NCI-H2107 treated with DMSO at 0.1 percent for 48 hours (cell line): ENCODE measurements at regions not wholly inside any gene's neighbourhood (a gene's known extent, or its start where the extent isn't known, plus 50 kb on each side); places are given as distances from the start of the nearest gene placed in this dataset.

Source experiments
- DNase-seq: peaks from one replicate; lab custom pipeline; 2025; ENCODE audit not compliant: unreplicated experiment; lab: John Stamatoyannopoulos, UW

DNA sequence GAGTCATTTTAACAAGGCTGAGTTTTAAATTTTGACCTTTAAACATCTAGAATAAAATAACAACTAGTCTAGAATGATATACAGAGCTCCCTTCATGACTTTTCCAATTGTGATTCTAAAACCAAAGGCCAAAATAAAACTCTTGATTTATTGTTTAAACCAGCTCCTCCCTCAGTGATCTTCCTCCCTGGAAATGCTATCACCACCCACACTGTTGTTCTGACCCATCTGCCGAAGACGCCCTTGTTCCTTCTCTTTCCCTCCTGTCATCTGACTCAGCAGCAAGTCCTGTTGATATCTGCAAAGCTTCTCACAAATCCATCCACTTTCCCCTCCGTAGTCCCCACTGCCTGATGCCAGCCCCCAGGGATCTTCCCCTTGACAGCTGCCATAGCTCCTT lies 231.6 kb upstream of the DYNLRB2 start:
- DNase-seq = no peak

GRCh38 chr16:80305410-80305809 lies 235.4 kb upstream of the DYNLRB2 start:
- no peak for DNase-seq

- DNase-seq = no peak
These were observed 237.1 kb upstream of the DYNLRB2 start for GRCh38 chr16:80303691-80304090.

DNA sequence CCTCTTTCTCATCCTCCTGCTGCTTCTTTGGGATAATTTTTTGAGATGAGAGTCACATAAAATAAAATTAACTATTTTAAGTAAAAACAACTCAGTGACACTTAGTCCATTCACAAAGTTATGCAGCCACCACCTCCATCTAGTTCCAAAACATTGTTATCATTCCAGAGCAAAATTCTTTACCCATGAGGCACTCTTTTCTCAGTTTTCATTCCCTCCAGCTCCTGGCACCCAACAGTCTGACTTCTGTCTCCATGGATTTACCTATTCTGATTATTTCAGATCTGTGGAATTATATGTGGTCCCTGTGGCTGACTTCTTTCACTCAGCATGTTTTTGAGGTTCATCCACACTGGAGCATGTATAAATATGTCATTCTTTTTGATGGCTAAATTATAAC lies 239.9 kb upstream of the DYNLRB2 start:
- no peak for DNase-seq

DNA sequence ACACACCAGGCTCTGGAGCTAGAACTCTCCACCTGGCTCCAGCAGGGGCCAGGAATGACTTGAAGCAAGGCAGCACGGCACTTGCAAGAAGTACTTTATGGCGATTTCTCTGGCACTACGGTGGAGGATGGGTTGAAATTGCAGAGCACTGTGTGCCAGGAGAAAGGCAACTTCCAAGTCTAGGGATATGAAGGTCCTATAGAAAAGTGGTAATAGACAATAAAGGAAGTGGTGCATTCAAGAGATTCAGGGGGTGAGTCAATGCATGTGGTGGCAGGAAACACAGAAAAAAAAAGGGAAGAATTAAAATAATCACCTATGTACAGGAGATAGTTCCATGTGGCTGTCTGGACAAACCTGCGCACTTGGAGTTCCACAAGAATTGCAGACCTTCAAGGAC lies 240.3 kb upstream of the DYNLRB2 start:
- no peak for DNase-seq

DNA sequence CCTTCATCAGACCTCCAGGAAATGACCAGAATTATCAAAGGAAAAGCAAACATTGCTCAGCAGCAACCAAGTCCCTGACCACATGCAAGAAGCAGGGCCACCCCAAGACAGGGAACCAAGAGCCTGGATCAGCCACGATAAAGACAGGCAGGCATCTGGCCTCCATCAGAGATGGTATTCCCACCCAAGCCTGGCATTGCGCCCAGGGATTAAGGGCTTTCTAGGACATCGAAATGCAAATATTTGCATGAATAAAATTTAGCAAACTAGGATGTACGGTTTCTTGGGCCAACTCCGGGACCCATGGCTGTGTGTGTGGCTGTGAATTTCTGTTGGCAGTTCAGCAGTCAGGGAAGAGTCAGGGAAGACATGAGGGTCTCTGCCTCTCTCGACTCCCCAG lies 241.4 kb upstream of the DYNLRB2 start:
- DNase-seq = no peak

GRCh38 chr16:80298676-80299075 lies 242.1 kb upstream of the DYNLRB2 start:
- no peak for DNase-seq

DNA sequence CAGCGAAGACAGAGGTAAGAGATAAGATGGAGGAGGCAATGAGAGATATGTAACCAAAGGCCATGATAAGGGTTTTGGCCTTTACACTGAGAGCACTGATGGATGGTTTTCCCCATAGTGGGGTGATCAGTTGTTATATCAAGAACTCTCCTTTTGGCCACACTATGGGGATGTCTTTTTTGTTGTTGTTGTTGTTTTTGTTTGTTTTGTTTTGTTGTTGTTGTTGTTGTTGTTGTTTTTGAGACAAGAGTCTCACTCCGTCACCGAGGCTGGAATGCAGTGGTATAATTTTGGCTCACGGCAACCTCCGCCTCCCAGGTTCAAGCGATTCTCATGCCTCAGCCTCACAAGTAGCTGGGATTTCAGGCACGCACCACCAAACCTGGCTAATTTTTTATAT lies 244.8 kb upstream of the DYNLRB2 start:
- no peak for DNase-seq

- no peak for DNase-seq
These were observed 246.6 kb upstream of the DYNLRB2 start for GRCh38 chr16:80294172-80294571.

DNA sequence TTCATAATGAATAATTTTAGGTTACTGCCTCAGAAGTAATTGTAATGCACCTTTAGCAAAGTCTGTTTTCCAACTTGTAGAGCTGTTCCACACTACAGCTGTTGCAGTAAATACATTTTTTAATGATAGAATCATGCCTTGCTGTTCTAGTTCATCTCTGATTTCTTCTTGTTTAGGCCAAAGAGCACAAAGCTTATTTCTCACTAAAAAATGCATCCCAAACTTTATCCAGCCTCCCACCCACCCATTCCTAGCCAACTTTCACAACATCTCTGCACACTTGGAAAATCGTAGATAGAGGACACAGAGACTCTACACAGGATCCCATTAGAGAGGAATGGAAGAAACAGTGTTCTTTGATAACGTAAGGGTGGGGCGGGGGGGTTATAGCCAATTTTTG lies 252.2 kb upstream of the DYNLRB2 start:
- DNase-seq = no peak

DNA sequence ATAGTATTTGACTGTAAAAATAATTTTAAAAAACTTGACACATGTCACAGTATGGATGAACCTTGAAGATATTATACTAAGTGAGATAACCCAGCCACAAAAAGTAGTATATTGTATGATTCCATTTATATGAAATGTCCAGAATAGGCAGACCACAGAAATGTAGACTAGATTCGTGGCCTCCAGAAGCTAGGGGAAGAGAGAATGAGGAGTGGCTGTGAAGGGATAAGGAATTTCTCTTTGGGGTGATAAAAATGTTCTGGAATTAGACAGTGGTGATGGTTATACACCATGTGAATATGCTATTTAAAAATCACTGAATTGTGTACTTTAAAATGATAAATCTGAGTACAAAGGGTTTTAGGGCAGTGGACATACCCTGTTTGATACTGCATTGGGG lies 253.1 kb upstream of the DYNLRB2 start:
- DNase-seq = no peak

GRCh38 chr16:80285104-80285503 lies 255.7 kb upstream of the DYNLRB2 start:
- DNase-seq = no peak

- no peak for DNase-seq
These were observed 257.1 kb upstream of the DYNLRB2 start for GRCh38 chr16:80283466-80284392.

GRCh38 chr16:80280557-80280956 lies 260.2 kb upstream of the DYNLRB2 start:
- DNase-seq = no peak

DNA sequence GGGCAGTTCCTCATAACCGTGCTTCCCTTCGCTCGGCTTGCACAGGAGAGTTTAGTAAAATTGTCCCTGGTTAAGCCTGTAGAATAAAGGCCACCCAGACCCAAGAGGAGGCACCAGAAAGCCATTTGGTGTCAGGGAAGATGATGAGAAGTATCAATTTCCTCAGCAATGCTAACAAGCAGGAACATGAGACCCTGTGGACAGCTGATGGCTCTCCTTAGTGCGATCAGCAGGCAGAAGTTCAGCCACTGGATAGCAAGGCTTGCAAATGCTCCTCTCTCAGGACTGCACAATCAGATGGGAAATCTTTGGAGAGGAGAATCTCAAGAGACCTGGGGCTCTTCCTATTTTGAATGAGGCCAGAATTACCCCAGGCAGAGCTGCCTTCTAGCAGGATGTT lies 261.1 kb upstream of the DYNLRB2 start:
- no peak for DNase-seq

DNA sequence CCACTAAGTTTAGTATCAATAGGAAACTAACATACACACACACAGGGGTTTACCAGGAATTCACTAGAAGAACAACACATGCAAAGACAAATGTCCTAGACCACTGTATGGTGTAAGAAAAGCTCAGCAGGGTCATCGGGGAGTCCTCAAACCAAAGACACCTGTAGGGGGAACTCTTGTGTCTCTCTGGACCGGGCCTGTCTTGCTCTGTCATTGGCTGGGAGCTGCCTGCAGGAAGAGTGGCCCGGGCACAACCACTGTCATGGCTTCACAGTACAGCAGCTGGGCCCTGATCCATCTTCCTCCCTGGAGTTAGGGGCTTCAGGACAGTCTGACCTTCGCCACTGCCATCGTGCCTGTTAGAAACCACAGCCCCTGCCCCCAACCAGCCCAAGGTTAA lies 263.6 kb upstream of the DYNLRB2 start:
- DNase-seq = no peak

- no peak for DNase-seq
These were observed 266.1 kb upstream of the DYNLRB2 start for GRCh38 chr16:80274576-80275191.

- no peak for DNase-seq
These were observed 266.9 kb upstream of the DYNLRB2 start for GRCh38 chr16:80273635-80274538.

DNA sequence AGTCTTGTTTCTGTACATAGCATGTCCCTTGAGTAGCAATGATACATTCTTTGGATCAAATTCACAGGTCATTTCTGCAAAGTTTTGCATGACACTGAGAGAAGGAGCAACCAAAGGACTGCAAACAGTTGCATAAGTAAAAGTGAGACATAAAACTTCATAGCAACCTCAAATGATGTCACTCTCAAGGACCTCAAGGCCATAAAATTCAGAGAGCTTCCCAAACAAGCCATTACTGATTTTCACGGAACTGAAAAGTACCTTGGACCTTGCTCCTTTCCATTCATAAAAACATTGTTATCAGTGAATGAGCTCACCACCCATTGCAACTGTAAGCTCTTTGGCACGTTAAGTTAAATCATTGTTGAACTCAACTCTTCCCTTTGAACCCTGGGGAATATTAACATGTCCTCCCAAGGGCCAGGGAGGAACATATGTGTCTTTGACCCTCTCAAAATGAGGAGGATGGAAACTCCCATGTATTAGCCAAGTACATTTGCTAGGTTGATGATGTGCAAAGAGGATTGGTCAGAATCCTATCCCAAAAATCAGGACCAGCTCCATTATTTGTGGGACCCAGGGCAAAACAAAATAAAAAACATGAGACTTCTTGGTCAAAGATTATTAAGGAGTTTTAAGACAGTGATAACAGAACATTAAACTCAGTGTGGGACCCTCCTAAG lies 275.0 kb upstream of the DYNLRB2 start:
- DNase-seq = no peak

- no peak for DNase-seq
These were observed 276.7 kb upstream of the DYNLRB2 start for GRCh38 chr16:80263848-80264694.
